ENCODE measurements at regions not wholly inside any gene's neighbourhood (a gene's known extent, or its start where the extent isn't known, plus 50 kb on each side); places are given as distances from the start of the nearest gene placed in this dataset.

DNA sequence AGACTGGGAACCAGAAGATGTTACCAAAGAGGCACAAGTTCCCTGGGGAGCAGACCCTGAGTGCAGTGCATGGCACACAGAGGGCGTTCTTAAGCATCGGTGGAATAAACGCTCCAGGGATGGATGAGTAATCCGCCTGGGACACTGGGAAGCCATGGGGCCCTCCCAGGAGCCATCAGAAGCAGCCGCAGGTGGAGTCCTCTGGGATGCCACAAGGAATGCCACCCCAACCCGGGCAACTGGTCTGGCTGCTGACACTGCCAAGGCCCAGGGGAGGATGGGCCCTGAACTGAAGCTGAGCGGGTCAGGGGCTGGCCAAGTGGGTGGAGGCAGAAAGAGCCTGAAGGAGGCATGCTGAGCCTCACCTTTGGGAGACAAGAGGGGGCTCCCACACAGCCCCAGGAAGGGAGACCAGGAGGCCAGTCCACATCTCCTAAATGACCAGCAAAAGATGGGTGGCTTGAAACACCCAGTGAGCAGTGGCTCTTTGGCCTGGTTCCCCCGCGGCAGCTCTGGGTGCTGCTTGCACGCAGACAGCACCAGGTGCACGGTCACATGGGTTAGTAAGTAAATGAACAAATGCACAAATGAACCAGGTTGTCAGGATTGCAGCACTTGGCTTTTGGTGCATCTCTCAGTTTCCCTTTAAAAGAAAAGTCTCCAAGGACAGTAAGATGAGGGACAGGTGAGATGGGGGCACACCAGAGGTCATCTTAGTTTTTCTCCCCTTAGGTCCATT lies 141.3 kb upstream of the ZMIZ1 start:
- Histone ChIP-seq H3K27ac (no peak overlapping the region), H3K9me3 (ENCODE audit: low read depth, low read length) (no peaks in the 10 kb centered on the region), H3K4me3 (no peak overlapping the region), H3K36me3 (ENCODE audit: insufficient read depth, low read length) (no peaks in the 10 kb centered on the region), H3K9ac (ENCODE audit: insufficient read length) (no peak overlapping the region)
- no peak for DNase-seq (ENCODE audit: low read depth, low spot score)
- TF ChIP-seq FOXP2 (optimal IDR thresholded peaks at IDR 0.05; ENCODE audit: control extremely low read depth, extremely low read length, insufficient read depth) (no peak), POLR2AphosphoS5 (IDR thresholded peaks at IDR 0.05; ENCODE audit: borderline replicate concordance, low read depth, low read length) (no peak), EZH2 (IDR thresholded peaks at IDR 0.05) (no peak)

DNA sequence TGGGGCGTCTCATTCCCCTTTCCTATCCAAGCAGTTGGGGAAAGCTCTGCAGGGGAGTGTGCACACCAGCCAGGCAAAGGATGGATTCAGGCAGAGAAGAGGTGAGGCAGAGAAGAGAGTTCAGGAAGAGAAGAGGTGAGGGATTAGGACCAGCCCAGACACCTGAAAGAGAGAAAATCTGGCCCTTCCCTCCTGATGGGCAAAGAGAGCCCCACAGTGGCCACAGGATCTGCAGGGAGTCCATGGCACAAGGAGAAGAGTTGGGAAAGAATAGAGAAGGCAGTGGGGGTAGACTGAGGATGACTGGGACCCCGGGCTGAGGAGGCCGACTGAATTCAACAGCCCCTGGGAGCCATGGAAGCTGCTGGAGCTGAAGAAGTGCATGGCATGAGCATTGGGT lies 140.4 kb upstream of the ZMIZ1 start:
- Histone ChIP-seq H3K9me3 (ENCODE audit: low read depth, low read length) (no peaks in the 10 kb centered on the region), H3K36me3 (ENCODE audit: insufficient read depth, low read length) (no peaks in the 10 kb centered on the region), H3K27ac (no peak overlapping the region), H3K4me3 (no peak overlapping the region), H3K9ac (ENCODE audit: insufficient read length) (no peak overlapping the region)
- no peak for DNase-seq (ENCODE audit: low read depth, low spot score)
- TF ChIP-seq POLR2AphosphoS5 (IDR thresholded peaks at IDR 0.05; ENCODE audit: borderline replicate concordance, low read depth, low read length) (no peak), FOXP2 (optimal IDR thresholded peaks at IDR 0.05; ENCODE audit: control extremely low read depth, extremely low read length, insufficient read depth) (no peak), EZH2 (IDR thresholded peaks at IDR 0.05) (no peak)

DNA sequence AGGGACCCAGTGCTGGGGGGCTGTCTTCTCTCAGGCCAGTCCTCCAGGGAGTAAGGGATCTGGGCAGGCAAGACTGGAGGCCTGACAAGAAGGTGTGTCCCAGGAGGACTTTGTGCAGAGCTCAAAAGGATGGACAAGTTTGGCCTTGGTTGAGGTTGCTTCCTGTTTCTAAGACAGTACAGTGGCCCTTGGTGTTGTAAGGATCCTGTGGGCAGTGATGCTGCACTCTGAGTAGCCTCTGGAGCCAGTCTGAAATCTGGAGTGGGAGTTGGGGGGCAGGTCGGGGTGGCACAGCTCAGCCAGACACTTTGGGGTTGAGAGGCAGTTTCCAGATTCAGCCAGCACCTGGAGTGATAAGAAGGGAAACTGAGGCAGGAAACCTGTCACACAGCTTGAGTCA lies 139.2 kb upstream of the ZMIZ1 start:
- TF ChIP-seq FOXP2 (optimal IDR thresholded peaks at IDR 0.05; ENCODE audit: control extremely low read depth, extremely low read length, insufficient read depth) (no peak), EZH2 (IDR thresholded peaks at IDR 0.05) (no peak), POLR2AphosphoS5 (IDR thresholded peaks at IDR 0.05; ENCODE audit: borderline replicate concordance, low read depth, low read length) (no peak)
- no peaks in the 10 kb centered on the region for H3K9me3 ChIP-seq (ENCODE audit: low read depth, low read length)
- no peaks in the 10 kb centered on the region for H3K36me3 ChIP-seq (ENCODE audit: insufficient read depth, low read length)
- no peak overlapping the region for H3K9ac ChIP-seq (ENCODE audit: insufficient read length)
- no peak overlapping the region for H3K27ac ChIP-seq
- no peak for DNase-seq (ENCODE audit: low read depth, low spot score)
- no peak overlapping the region for H3K4me3 ChIP-seq

DNA sequence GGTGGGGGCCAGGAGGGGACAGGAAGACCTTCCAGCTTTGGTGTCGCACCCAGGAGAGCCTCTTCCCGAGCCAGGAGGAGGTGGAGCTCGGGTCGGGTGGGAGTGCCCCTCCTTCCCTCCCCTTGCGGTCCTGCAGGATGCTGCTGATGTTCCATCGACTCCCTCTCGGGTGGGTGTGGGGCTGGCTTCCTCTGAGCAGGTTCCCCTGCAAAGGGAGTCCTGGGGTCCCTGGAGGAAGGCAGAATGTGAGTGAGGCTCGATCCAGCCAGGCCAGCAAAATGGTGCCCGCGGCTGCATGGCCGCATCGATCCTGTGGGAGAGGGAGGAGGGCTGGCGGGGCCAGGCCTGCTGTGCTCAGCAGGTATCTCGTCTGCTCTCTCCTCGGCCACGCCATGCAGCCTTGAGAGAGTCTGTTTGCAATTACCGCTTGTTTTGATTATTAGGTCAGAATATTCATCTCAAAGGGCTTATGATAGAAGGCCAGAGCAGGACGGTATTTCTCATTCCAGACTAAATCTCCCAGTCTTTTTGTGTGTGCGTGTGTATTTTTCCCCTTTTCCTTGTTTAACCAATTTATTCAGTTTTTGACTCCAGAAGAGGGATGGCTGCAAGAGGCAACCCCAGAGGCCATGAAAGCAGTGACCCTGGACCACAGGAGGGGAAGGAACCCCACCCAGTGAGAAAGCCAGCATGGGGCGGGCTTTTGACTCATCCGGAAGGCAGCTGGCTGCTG lies 137.3 kb upstream of the ZMIZ1 start:
- Histone ChIP-seq H3K36me3 (ENCODE audit: insufficient read depth, low read length) (no peaks in the 10 kb centered on the region), H3K9ac (ENCODE audit: insufficient read length) (no peak overlapping the region), H3K4me3 (no peak overlapping the region), H3K9me3 (ENCODE audit: low read depth, low read length) (no peaks in the 10 kb centered on the region), H3K27ac (no peak overlapping the region)
- TF ChIP-seq EZH2 (IDR thresholded peaks at IDR 0.05) (no peak), FOXP2 (optimal IDR thresholded peaks at IDR 0.05; ENCODE audit: control extremely low read depth, extremely low read length, insufficient read depth) (no peak), POLR2AphosphoS5 (IDR thresholded peaks at IDR 0.05; ENCODE audit: borderline replicate concordance, low read depth, low read length) (no peak)
- DNase-seq (ENCODE audit: low read depth, low spot score): no peak

DNA sequence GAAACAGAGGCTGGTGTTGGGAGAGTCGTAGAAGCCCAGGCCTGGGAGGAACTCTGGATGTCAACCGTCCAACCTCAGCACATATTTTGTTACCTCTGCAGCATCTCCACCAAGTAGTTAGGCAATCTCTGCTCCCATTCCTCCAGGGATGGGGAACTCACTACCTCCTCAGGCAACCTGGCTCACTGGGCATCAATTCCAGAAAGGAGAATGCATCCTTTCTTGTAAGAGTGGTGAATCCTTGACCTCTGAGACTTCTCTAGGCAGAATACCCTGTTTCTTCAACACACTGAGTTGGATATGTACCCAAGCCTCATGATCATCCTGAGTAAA lies 136.7 kb upstream of the ZMIZ1 start:
- no peak overlapping the region for H3K27ac ChIP-seq
- no peaks in the 10 kb centered on the region for H3K9me3 ChIP-seq (ENCODE audit: low read depth, low read length)
- H3K4me3 ChIP-seq: no peak overlapping the region
- DNase-seq (ENCODE audit: low read depth, low spot score): no peak
- no peak overlapping the region for H3K9ac ChIP-seq (ENCODE audit: insufficient read length)
- H3K36me3 ChIP-seq (ENCODE audit: insufficient read depth, low read length): no peaks in the 10 kb centered on the region
- TF ChIP-seq EZH2 (IDR thresholded peaks at IDR 0.05) (no peak), FOXP2 (optimal IDR thresholded peaks at IDR 0.05; ENCODE audit: control extremely low read depth, extremely low read length, insufficient read depth) (no peak), POLR2AphosphoS5 (IDR thresholded peaks at IDR 0.05; ENCODE audit: borderline replicate concordance, low read depth, low read length) (no peak)

DNA sequence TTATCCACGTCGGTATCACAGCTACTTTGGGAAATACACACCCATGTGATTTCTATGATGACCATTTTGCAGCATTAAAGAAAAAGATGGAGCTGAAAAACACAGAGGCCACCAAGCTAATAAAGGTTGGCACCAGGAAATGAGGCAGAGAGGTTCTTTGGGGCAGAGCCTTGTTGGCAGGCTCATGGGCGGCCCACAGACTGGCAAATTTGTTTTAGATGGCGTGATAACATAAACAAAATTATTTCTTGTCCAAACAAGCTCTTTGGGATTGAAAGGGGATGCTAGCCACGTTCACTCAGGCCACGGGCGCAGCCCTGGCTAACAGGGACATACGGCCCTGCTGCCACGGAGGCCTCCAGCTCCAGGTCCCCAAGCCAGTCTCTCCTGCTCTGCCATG lies 135.9 kb upstream of the ZMIZ1 start:
- no peak for TF ChIP-seq POLR2AphosphoS5 (IDR thresholded peaks at IDR 0.05; ENCODE audit: borderline replicate concordance, low read depth, low read length)
- no peak for TF ChIP-seq EZH2 (IDR thresholded peaks at IDR 0.05)
- TF ChIP-seq FOXP2 (optimal IDR thresholded peaks at IDR 0.05; ENCODE audit: control extremely low read depth, extremely low read length, insufficient read depth): no peak
- no peak for DNase-seq (ENCODE audit: low read depth, low spot score)
- Histone ChIP-seq H3K9ac (ENCODE audit: insufficient read length) (no peak overlapping the region), H3K36me3 (ENCODE audit: insufficient read depth, low read length) (no peaks in the 10 kb centered on the region), H3K27ac (no peak overlapping the region), H3K4me3 (no peak overlapping the region), H3K9me3 (ENCODE audit: low read depth, low read length) (no peaks in the 10 kb centered on the region)

DNA sequence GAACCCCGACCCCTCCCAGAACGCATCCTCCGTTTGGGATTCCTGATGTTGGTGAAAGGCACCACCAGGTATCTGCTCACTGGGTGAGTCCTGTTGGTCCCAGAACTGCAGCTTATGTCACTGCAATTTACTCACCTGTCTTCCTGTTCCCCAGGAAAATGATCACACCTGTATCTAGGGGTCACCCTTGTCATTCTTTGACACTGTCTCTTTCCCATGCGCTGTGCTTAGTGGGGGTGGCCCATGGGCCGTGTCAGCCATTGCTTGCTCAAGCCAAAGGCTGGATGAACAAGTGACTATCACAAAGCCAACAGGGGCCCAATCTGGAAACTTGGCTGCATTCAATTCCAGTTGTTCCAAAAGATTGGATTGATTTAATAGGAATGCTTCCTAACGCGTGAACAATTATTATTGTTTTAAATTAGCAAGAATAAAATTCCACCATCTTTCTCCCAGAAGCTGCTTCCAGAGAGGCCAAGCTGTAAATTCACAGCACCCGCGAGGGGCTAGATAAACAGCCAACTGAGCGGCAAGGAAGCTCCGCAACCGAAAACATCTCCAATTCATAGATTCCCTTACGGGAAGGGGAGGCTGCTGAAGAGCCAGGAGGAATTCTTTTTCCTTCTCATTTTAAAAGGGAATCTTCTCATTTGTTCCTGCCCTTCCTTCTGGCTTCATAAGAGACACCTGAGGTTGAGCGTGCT lies 134.8 kb upstream of the ZMIZ1 start:
- no peaks in the 10 kb centered on the region for H3K36me3 ChIP-seq (ENCODE audit: insufficient read depth, low read length)
- DNase-seq (ENCODE audit: low read depth, low spot score): no peak
- H3K9me3 ChIP-seq (ENCODE audit: low read depth, low read length): no peaks in the 10 kb centered on the region
- H3K27ac ChIP-seq: no peak overlapping the region
- no peak for TF ChIP-seq FOXP2 (optimal IDR thresholded peaks at IDR 0.05; ENCODE audit: control extremely low read depth, extremely low read length, insufficient read depth)
- no peak for TF ChIP-seq POLR2AphosphoS5 (IDR thresholded peaks at IDR 0.05; ENCODE audit: borderline replicate concordance, low read depth, low read length)
- TF ChIP-seq EZH2 (IDR thresholded peaks at IDR 0.05): no peak
- H3K9ac ChIP-seq (ENCODE audit: insufficient read length): no peak overlapping the region
- no peak overlapping the region for H3K4me3 ChIP-seq

DNA sequence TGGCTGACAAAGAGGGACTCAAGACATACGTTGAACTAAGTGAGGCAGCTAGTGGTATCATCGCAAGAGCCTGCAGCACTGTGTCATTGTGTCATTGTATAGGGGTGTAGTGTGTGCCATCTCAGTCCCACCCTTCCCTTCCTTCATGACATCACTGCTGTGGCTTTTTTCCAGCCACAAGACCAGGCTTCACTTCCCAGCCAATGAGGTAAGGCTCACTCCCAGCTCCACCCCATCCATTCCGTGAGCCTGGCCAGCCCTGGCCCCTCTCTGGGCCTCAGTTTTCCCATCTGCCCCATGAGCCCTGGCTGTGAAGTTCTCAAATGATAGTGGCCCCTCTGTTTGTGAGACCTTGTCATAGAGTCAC lies 134.3 kb upstream of the ZMIZ1 start:
- TF ChIP-seq EZH2 (IDR thresholded peaks at IDR 0.05): no peak
- TF ChIP-seq POLR2AphosphoS5 (IDR thresholded peaks at IDR 0.05; ENCODE audit: borderline replicate concordance, low read depth, low read length): no peak
- no peak for TF ChIP-seq FOXP2 (optimal IDR thresholded peaks at IDR 0.05; ENCODE audit: control extremely low read depth, extremely low read length, insufficient read depth)
- Histone ChIP-seq H3K27ac (no peak overlapping the region), H3K36me3 (ENCODE audit: insufficient read depth, low read length) (no peaks in the 10 kb centered on the region), H3K4me3 (no peak overlapping the region), H3K9ac (ENCODE audit: insufficient read length) (no peak overlapping the region), H3K9me3 (ENCODE audit: low read depth, low read length) (no peaks in the 10 kb centered on the region)
- no peak for DNase-seq (ENCODE audit: low read depth, low spot score)

Data from SK-N-MC (cell line).